ENCODE measurements at regions not wholly inside any gene's neighbourhood (a gene's known extent, or its start where the extent isn't known, plus 50 kb on each side); places are given as distances from the start of the nearest gene placed in this dataset.
A peak's percentile ranks its signal among the peaks of the same experiment; 100 is the strongest.

GRCh38 chr3:30084971-30085403 lies 521.4 kb upstream of the TGFBR2 start:
- H3F3A ChIP-seq (replicated peaks; ENCODE audit: low read depth) = no peaks in the 10 kb centered on the region
- peak; percentile 83 for DNase-seq (ENCODE audit: low spot score)
- TF ChIP-seq STAT1 (IDR thresholded peaks at IDR 0.05; ENCODE audit: unreplicated experiment) = no peak
- TF ChIP-seq ETS1 (IDR thresholded peaks at IDR 0.05) = no peak
- TF ChIP-seq CTCF (conservative IDR thresholded peaks at IDR 0.05; ENCODE audit: low read depth in 2 of 2) = no peak
- no peak for TF ChIP-seq JUNB (IDR thresholded peaks at IDR 0.05; ENCODE audit: unreplicated experiment)
- no peak for TF ChIP-seq REST (IDR thresholded peaks at IDR 0.05; ENCODE audit: unreplicated experiment)
- TF ChIP-seq EZH2phosphoT487 (IDR thresholded peaks at IDR 0.05; ENCODE audit: unreplicated experiment) = no peak
- peak; percentile 98 for TF ChIP-seq ZNF462 (CRISPR knock-in tag; IDR thresholded peaks at IDR 0.05)
- peak; percentile 27; the same call in 1 of the 2 replicates for TF ChIP-seq NANOG (IDR thresholded peaks at IDR 0.05; ENCODE audit: borderline replicate concordance)
- no peak for TF ChIP-seq ZNF331 (CRISPR knock-in tag; IDR thresholded peaks at IDR 0.05; ENCODE audit: low read depth)
- TF ChIP-seq EZH2 (IDR thresholded peaks at IDR 0.05; ENCODE audit: low read depth, unreplicated experiment) = no peak
- TF ChIP-seq ZNF114 (CRISPR knock-in tag; IDR thresholded peaks at IDR 0.05) = peak; percentile 91
- TF ChIP-seq POLR2AphosphoS5 (IDR thresholded peaks at IDR 0.05; ENCODE audit: low read depth) = peak; percentile 54; the same call in 1 of the 2 replicates
- peak; percentile 41; the same call in 1 of the 2 replicates for TF ChIP-seq CREB1 (CRISPR knock-in tag; IDR thresholded peaks at IDR 0.05; ENCODE audit: low read depth)
- peak overlapping the region; percentile 21; the same call in 2 of the 3 replicates for H3K4me3 Mint-ChIP-seq
- H3K4me1 Mint-ChIP-seq = peaks cover 31% of the 10 kb centered on the region
- H3K27ac ChIP-seq (ENCODE audit: low read depth) = peak overlapping the region; percentile 68; the same call in 1 of the 2 replicates
- peak overlapping the region; percentile 30 for H3K4me2 ChIP-seq
- H3K4me3 ChIP-seq = peak overlapping the region; percentile 24
- no peaks in the 10 kb centered on the region for H3K36me3 ChIP-seq (ENCODE audit: insufficient read depth)
- no peaks in the 10 kb centered on the region for H3K36me3 Mint-ChIP-seq (ENCODE audit: low read depth)
- peaks cover 8% of the 10 kb centered on the region; the same call in 2 of the 3 replicates for H3K9me3 Mint-ChIP-seq
- no peaks in the 10 kb centered on the region for H3K79me2 ChIP-seq (replicated peaks; ENCODE audit: insufficient read depth)
- ATAC-seq = peak; percentile 94
- no peak overlapping the region for H2AFZ ChIP-seq
- H3K9me2 ChIP-seq (ENCODE audit: insufficient read depth) = no peaks in the 10 kb centered on the region
- peaks cover 4% of the 10 kb centered on the region; the same call in 1 of the 2 replicates for H4K20me1 ChIP-seq (replicated peaks; ENCODE audit: insufficient read depth)
- H3K4me1 ChIP-seq (ENCODE audit: insufficient read depth) = peaks cover 32% of the 10 kb centered on the region
- peak overlapping the region; percentile 70; the same call in 1 of the 2 replicates for H3K27ac Mint-ChIP-seq
- peaks cover 84% of the 10 kb centered on the region for H3K27me3 Mint-ChIP-seq (ENCODE audit: insufficient read depth, low read depth, poor library complexity)
- peaks cover 81% of the 10 kb centered on the region for H3K27me3 ChIP-seq (ENCODE audit: insufficient read depth)

Data from GM23338 (cell line).